Activated CD8-positive, alpha-beta memory T cell treated with anti-CD3 and anti-CD28 coated beads for 24 hours (primary cell): ENCODE measurements at regions not wholly inside any gene's neighbourhood (a gene's known extent, or its start where the extent isn't known, plus 50 kb on each side); places are given as distances from the start of the nearest gene placed in this dataset.

Source experiments
- DNase-seq: peaks from one replicate; pipeline ENCODE4 v3.0.0-alpha.2; 2020

GRCh38 chr1:232110281-232111090, 483.9 kb downstream of the DISC1 start:
- DNase-seq = no peak

- no peak for DNase-seq
Observed at GRCh38 chr1:232109391-232109790, 482.8 kb downstream of the DISC1 start.

GRCh38 chr1:232108598-232108997, 482.0 kb downstream of the DISC1 start:
- DNase-seq = no peak

DNA sequence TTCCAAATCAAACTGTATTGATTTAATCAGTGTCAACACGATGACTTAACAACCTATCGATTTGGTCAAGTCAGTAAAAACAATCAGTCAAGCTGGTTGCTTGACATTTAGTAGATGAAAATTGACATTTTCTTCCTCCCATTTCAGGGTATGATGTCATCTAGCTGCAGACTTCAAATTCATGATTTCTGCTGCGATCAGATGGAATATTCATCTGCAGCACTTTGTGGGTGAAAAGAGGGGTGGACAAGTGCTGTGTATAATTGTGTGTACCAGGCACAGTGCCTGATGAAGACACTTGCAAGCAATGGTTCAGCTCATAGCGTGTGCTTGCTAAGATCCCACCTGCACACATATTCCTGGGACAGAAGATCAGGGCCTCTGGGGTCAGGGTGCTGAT, 479.8 kb downstream of the DISC1 start:
- DNase-seq = no peak

- no peak for DNase-seq
Observed at GRCh38 chr1:232105561-232105960, 479.0 kb downstream of the DISC1 start.

GRCh38 chr1:232101231-232101630, 474.6 kb downstream of the DISC1 start:
- DNase-seq = no peak

- DNase-seq = no peak
Observed at GRCh38 chr1:232096751-232097150, 470.2 kb downstream of the DISC1 start.
